PC-3 (cell line): ENCODE measurements at regions not wholly inside any gene's neighbourhood (a gene's known extent, or its start where the extent isn't known, plus 50 kb on each side); places are given as distances from the start of the nearest gene placed in this dataset.
"Not testable (repeated sequence)": the region's sequence is repeated elsewhere in the genome, so short reads cannot be mapped to it uniquely, and the experiment has no call there.

Experiments
- EZH2phosphoT487 ChIP-seq: fragments of 300-600 bp; sonication (generic); IDR thresholded peaks from 2 replicates; pipeline ENCODE4 v1.6.1; 2018; ENCODE audit warnings: mild to moderate bottlenecking, antibody characterized with exemption, low read length, borderline replicate concordance
- TF ChIP-seq, protein P1 (sequence below): fragments of 300-600 bp; sonication (generic); conservative IDR thresholded peaks from 2 replicates; pipeline ENCODE4 v1.5.1; 2017; ENCODE audit warnings: antibody characterized with exemption, low read depth, mild to moderate bottlenecking, low read length

DNA sequence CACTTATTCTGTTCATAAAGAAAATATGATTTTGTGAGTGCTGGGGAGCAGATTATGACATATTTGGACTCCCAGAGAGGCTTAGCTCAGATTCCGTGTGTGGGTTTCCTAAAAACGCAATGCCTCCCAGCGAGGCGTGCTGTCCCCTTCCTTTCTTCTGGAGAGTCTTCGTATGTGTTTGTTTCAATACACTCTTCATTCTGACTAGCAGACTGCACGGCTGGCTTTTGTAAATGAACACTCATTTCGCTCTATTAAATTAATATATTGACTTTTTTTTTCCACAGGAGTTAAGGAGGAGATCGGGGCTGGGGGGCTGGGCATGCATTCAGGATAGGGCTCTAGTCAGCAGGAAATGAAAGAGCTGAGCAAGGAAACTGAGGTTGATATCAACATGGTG, 102.3 kb downstream of the KBTBD2 start:
- TF ChIP-seq, protein P1, sequence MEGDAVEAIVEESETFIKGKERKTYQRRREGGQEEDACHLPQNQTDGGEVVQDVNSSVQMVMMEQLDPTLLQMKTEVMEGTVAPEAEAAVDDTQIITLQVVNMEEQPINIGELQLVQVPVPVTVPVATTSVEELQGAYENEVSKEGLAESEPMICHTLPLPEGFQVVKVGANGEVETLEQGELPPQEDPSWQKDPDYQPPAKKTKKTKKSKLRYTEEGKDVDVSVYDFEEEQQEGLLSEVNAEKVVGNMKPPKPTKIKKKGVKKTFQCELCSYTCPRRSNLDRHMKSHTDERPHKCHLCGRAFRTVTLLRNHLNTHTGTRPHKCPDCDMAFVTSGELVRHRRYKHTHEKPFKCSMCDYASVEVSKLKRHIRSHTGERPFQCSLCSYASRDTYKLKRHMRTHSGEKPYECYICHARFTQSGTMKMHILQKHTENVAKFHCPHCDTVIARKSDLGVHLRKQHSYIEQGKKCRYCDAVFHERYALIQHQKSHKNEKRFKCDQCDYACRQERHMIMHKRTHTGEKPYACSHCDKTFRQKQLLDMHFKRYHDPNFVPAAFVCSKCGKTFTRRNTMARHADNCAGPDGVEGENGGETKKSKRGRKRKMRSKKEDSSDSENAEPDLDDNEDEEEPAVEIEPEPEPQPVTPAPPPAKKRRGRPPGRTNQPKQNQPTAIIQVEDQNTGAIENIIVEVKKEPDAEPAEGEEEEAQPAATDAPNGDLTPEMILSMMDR, result not testable (repeated sequence)
- not testable (repeated sequence) for TF ChIP-seq EZH2phosphoT487
